ENCODE measurements at regions not wholly inside any gene's neighbourhood (a gene's known extent, or its start where the extent isn't known, plus 50 kb on each side); places are given as distances from the start of the nearest gene placed in this dataset.

DNA sequence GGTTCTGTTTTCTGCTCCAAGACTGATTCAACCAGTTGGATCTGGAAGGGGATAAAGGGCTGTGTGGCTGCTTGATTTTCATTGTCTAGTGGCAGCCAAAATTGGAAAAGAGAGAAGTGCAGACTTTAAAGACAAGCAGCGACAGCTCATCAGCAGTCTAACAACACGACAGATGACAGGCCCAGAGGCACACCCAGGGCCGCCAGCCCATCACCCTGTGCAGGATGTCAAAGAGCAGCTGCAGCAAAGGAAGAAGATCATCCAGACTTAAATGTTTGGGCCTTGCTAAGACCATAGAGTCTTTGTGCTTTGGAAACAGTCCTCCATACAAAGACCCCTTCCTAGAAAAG, 421.0 kb upstream of the KLF12 start:
- TF ChIP-seq, protein P1, sequence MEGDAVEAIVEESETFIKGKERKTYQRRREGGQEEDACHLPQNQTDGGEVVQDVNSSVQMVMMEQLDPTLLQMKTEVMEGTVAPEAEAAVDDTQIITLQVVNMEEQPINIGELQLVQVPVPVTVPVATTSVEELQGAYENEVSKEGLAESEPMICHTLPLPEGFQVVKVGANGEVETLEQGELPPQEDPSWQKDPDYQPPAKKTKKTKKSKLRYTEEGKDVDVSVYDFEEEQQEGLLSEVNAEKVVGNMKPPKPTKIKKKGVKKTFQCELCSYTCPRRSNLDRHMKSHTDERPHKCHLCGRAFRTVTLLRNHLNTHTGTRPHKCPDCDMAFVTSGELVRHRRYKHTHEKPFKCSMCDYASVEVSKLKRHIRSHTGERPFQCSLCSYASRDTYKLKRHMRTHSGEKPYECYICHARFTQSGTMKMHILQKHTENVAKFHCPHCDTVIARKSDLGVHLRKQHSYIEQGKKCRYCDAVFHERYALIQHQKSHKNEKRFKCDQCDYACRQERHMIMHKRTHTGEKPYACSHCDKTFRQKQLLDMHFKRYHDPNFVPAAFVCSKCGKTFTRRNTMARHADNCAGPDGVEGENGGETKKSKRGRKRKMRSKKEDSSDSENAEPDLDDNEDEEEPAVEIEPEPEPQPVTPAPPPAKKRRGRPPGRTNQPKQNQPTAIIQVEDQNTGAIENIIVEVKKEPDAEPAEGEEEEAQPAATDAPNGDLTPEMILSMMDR (IDR thresholded peaks at IDR 0.05; ENCODE audit: low read length) = no peak
- no peak for TF ChIP-seq EZH2 (optimal IDR thresholded peaks at IDR 0.05; ENCODE audit: low read depth, low read length)
